Transverse colon (tissue), 4 donors: ENCODE measurements at regions not wholly inside any gene's neighbourhood (a gene's known extent, or its start where the extent isn't known, plus 50 kb on each side); places are given as distances from the start of the nearest gene placed in this dataset.

Experiments used
- CTCF ChIP-seq, 5 experiments: fragments of 200-600 bp in 3 of 5; fragments of 450-650 bp in 2 of 5; sonication (generic) in 3 of 5; IDR thresholded peaks; 1 replicate in 2 of 5; 2 replicates in 3 of 5; pipeline ENCODE4 v1.5.1; 2016 to 2017; ENCODE audit warnings: antibody characterized with exemption in 5 of 5, inconsistent platforms in 3 of 5, mild to moderate bottlenecking in 2 of 5, moderate library complexity in 1 of 5
- POLR2AphosphoS5 ChIP-seq, 3 donors: sonication (generic); formaldehyde crosslinking; IDR thresholded peaks; one replicate each; pipeline ENCODE4 v1.6.1; 2016; ENCODE audit warnings: antibody characterized with exemption in 3 of 3

GRCh38 chr13:111663953-111664421 lies 343.5 kb downstream of the TEX29 start:
- no peak for TF ChIP-seq CTCF (IDR thresholded peaks at IDR 0.05)
- no peak for TF ChIP-seq POLR2AphosphoS5 (IDR thresholded peaks at IDR 0.05)
